WTC11 (cell line): ENCODE measurements at regions not wholly inside any gene's neighbourhood (a gene's known extent, or its start where the extent isn't known, plus 50 kb on each side); places are given as distances from the start of the nearest gene placed in this dataset.

ENCODE experiments used
- ATF2 ChIP-seq: sonication (generic); formaldehyde crosslinking; IDR thresholded peaks from 2 replicates; pipeline ENCODE4 v1.8.1; 2022; ENCODE audit warnings: low read depth, missing genetic modification reagents, borderline replicate concordance
- CTCF ChIP-seq: fragments of 200-600 bp; IDR thresholded peaks from 2 replicates; pipeline ENCODE4 v1.8.0; 2022; ENCODE audit warnings: antibody characterized with exemption
- E2F4 ChIP-seq: sonication (generic); formaldehyde crosslinking; IDR thresholded peaks from 2 replicates; pipeline ENCODE4 v1.8.1; 2022; ENCODE audit warnings: low read depth, mild to moderate bottlenecking, moderate library complexity, missing genetic modification reagents, borderline replicate concordance
- FOXP4 ChIP-seq: sonication (generic); formaldehyde crosslinking; IDR thresholded peaks from 2 replicates; pipeline ENCODE4 v1.8.0; 2022; ENCODE audit warnings: mild to moderate bottlenecking, missing genetic modification reagents
- TEAD4 ChIP-seq: sonication (generic); formaldehyde crosslinking; IDR thresholded peaks from 2 replicates; pipeline ENCODE4 v1.8.0; 2022; ENCODE audit warnings: mild to moderate bottlenecking, missing genetic modification reagents

DNA sequence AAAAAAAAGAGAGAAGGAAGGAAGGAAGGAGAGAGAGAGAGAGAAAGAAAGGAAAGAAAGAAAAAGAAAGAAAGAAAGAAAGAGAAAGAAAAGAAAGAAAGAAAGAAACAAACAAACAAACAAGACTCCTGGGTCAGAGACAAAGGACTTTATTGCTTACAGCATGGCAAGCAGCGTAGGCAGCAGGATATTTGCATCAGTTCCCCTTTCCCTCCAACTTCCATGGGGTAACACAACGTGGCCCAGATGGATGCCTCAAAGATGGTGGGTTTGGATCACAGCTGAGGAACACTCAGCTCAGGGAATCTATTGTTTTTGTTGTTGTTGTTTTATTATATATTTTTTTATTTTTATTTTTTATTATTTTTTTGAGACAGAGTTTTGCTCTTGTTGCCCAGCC lies 128.5 kb upstream of the VKORC1L1 start:
- no peak for TF ChIP-seq E2F4 (CRISPR knock-in tag)
- TF ChIP-seq CTCF = no peak
- no peak for TF ChIP-seq TEAD4 (CRISPR knock-in tag)
- TF ChIP-seq ATF2 (CRISPR knock-in tag) = no peak
- TF ChIP-seq FOXP4 (CRISPR knock-in tag) = no peak
